ENCODE measurements at regions not wholly inside any gene's neighbourhood (a gene's known extent, or its start where the extent isn't known, plus 50 kb on each side); places are given as distances from the start of the nearest gene placed in this dataset.
A peak's percentile ranks its signal among the peaks of the same experiment; 100 is the strongest.

GRCh38 chr18:70994116-70994515 is 705.3 kb downstream of the SOCS6 start:
- no peak for DNase-seq (ENCODE audit: low read depth)

- peak; percentile 14 for DNase-seq (ENCODE audit: low read depth)
Measured at GRCh38 chr18:70991577-70991976, 702.7 kb downstream of the SOCS6 start.

- no peak for DNase-seq (ENCODE audit: low read depth)
Measured at GRCh38 chr18:70985948-70986347, 697.1 kb downstream of the SOCS6 start.

GRCh38 chr18:70982292-70982691 is 693.4 kb downstream of the SOCS6 start:
- no peak for DNase-seq (ENCODE audit: low read depth)

- no peak for DNase-seq (ENCODE audit: low read depth)
Measured at GRCh38 chr18:70981400-70982140, 692.7 kb downstream of the SOCS6 start.

GRCh38 chr18:70973626-70974025 is 684.8 kb downstream of the SOCS6 start:
- DNase-seq (ENCODE audit: low read depth) = no peak

GRCh38 chr18:70966419-70966818 is 677.6 kb downstream of the SOCS6 start:
- DNase-seq (ENCODE audit: low read depth) = no peak

GRCh38 chr18:70961939-70962338 is 673.1 kb downstream of the SOCS6 start:
- no peak for DNase-seq (ENCODE audit: low read depth)

- DNase-seq (ENCODE audit: low read depth) = no peak
Measured at GRCh38 chr18:70956554-70956953, 667.7 kb downstream of the SOCS6 start.

GRCh38 chr18:70936160-70936559 is 647.3 kb downstream of the SOCS6 start:
- DNase-seq (ENCODE audit: low read depth) = no peak

- peak; percentile 18 for DNase-seq (ENCODE audit: low read depth)
Measured at GRCh38 chr18:70931942-70932814, 643.3 kb downstream of the SOCS6 start.

- no peak for DNase-seq (ENCODE audit: low read depth)
Measured at GRCh38 chr18:70920840-70921374, 632.1 kb downstream of the SOCS6 start.

GRCh38 chr18:70907673-70908072 is 618.8 kb downstream of the SOCS6 start:
- DNase-seq (ENCODE audit: low read depth) = peak; percentile 1

GRCh38 chr18:70892381-70892780 is 603.5 kb downstream of the SOCS6 start:
- no peak for DNase-seq (ENCODE audit: low read depth)

GRCh38 chr18:70870292-70870691 is 581.4 kb downstream of the SOCS6 start:
- DNase-seq (ENCODE audit: low read depth) = no peak

GRCh38 chr18:70848329-70848728 is 559.5 kb downstream of the SOCS6 start:
- no peak for DNase-seq (ENCODE audit: low read depth)

- DNase-seq (ENCODE audit: low read depth) = no peak
Measured at GRCh38 chr18:70840649-70841048, 551.8 kb downstream of the SOCS6 start.

GRCh38 chr18:70827632-70828031 is 538.8 kb downstream of the SOCS6 start:
- no peak for DNase-seq (ENCODE audit: low read depth)

- no peak for DNase-seq (ENCODE audit: low read depth)
Measured at GRCh38 chr18:70826571-70826970, 537.7 kb downstream of the SOCS6 start.

GRCh38 chr18:70822691-70823090 is 533.8 kb downstream of the SOCS6 start:
- no peak for DNase-seq (ENCODE audit: low read depth)

- no peak for DNase-seq (ENCODE audit: low read depth)
Measured at GRCh38 chr18:70822117-70822516, 533.3 kb downstream of the SOCS6 start.

GRCh38 chr18:70808481-70809056 is 519.7 kb downstream of the SOCS6 start:
- DNase-seq (ENCODE audit: low read depth) = no peak
